ENCODE measurements at regions not wholly inside any gene's neighbourhood (a gene's known extent, or its start where the extent isn't known, plus 50 kb on each side); places are given as distances from the start of the nearest gene placed in this dataset.

DNA sequence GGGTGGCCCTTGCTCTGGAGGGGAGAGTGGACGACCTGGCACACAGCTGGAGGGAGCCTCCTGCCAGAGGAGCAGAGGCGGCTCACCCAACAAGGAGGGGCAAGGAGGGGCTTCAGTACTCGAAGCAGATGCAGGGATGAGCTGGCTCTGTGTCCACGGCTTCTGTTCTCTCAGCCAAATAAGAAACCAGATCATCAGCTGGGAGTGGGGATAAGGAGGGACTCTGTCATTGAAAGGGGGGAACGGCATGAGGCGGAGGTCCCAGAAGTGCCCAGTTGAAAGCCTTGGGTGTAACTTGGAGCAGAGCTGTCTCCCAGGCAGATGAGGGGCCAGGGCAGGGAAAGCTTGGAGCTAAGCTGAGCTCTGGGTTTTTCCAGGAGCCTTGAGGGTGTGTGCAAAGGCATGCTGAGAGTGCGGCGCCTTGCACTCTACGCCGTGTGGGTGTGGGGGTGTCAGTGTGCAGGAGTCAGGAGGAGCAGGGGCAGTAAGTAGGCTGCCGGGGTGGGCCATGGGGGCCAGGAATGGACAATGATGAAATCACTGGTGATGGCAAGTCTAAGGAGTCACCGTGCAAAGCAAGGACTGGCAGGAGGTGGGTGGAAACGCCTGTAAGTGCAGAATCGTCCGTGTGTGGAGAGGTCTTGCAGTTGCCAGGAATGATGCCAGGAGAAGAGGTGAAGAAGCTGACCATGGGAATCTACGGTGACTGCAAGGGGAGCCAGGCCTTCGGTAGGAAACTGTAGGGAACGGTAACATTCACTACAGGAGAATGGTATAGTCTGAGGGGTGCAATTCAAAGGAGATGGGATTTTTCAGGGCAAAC lies 85.4 kb upstream of the FOXQ1 start:
- no peak for TF ChIP-seq POLR2A (IDR thresholded peaks at IDR 0.05; ENCODE audit: borderline replicate concordance, extremely low read depth, insufficient read depth, insufficient read length)
- TF ChIP-seq CTCF (IDR thresholded peaks at IDR 0.05 in 2 of 3, conservative IDR thresholded peaks at IDR 0.05 in 1 of 3; ENCODE audit: borderline replicate concordance in 1 of 3, insufficient read depth in 1 of 3, low read depth in 2 of 3, low read length in 2 of 3): no peak
- TF ChIP-seq SP1 (IDR thresholded peaks at IDR 0.05; ENCODE audit: low read depth): no peak
- TF ChIP-seq POLR2AphosphoS5 (IDR thresholded peaks at IDR 0.05; ENCODE audit: low read depth, low read length): no peak
- TF ChIP-seq EGR1 (IDR thresholded peaks at IDR 0.05; ENCODE audit: low read depth): no peak
- TF ChIP-seq, protein P1, sequence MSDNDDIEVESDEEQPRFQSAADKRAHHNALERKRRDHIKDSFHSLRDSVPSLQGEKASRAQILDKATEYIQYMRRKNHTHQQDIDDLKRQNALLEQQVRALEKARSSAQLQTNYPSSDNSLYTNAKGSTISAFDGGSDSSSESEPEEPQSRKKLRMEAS (IDR thresholded peaks at IDR 0.05): no peak
- TF ChIP-seq RAD21 (IDR thresholded peaks at IDR 0.05; ENCODE audit: low read depth): no peak
- no peak for TF ChIP-seq EZH2phosphoT487 (IDR thresholded peaks at IDR 0.05; ENCODE audit: borderline replicate concordance)
- TF ChIP-seq, protein P2, sequence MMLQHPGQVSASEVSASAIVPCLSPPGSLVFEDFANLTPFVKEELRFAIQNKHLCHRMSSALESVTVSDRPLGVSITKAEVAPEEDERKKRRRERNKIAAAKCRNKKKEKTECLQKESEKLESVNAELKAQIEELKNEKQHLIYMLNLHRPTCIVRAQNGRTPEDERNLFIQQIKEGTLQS (IDR thresholded peaks at IDR 0.05): no peak
